HG03066 (cell line): ENCODE measurements at regions not wholly inside any gene's neighbourhood (a gene's known extent, or its start where the extent isn't known, plus 50 kb on each side); places are given as distances from the start of the nearest gene placed in this dataset.

ENCODE experiments used
- ATAC-seq: cut with Tn5 transposase; IDR thresholded peaks from one replicate; pipeline ENCODE4 v1.9.1; 2021; ENCODE audit warnings: low read depth; ENCODE audit not compliant: unreplicated experiment

DNA sequence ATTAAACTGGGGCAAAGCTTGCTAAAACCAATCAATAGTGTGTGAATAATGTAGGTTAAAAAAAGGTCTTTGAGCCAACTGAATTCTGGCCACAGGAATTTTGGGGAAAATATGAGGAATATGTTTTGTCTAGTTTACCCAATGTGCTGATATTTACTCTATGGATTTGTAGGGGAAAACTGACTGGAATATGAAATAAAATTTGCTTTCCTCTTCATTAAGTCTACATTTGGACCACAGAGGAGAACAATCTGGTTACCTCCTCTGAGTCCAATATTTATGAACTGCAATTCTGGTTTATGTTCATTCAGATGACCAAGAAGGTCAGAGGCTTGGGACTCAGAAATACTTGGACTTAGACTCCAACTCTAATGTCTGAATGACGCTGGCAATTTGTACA lies 1042.2 kb upstream of the CNTNAP5 start:
- no peak for ATAC-seq

DNA sequence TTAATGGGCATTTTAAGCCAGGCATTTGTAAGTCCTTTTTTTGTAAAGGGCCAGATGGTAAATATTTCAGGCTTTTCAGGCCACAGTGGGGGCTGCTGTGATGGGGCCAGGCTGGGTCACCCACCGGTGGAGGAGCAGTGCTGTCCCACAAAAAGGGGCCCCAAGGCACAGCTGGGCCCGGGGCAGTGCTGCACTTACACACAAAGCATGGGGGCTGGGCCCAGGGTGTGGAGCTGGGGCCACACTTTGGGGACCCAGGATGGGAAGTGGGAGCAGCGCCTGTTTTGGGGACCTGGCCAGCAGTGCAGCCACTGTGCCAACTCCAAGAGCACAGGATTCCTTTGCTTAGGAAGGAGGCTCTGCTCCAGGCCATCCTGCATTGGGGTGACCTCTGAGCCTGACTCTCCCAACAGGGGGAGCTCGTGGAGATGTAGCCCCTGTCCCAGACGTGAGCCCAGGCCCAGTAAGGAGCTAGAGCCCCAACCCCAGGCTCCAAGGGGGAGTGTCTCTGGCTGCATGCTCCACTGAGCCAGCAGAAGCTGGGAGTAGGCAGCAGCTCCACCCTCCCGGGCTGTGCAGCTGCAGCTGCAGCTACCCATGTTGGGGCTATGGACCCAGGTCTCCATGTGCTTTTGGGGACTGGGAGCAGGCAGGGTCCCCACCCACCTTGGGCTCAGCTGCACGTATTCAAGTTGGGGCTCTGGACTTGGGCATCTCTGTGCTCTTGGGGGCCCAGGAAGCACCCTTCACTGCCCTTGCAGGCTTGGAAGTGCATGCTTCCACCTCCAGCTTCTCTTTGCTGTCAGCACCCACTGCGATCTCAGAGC lies 1036.5 kb upstream of the CNTNAP5 start:
- ATAC-seq = no peak

DNA sequence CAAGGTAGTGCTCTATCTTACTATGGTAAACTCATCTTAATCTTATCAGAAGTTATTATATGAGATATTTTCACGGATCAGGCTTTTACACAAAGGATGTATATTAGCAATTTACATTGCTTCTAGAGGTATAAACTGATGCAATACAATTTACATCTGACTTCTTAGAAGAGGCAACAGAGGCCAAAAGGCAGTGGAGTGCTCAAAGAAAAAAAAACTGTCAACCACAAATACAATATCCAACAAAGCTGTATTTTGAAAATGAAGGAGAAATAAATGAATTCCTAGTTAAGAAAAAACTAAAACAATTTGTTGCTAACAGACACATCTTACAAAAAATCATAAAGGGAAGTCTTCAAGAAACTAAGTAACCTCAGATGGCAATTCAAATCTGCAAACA lies 1031.5 kb upstream of the CNTNAP5 start:
- ATAC-seq = no peak

DNA sequence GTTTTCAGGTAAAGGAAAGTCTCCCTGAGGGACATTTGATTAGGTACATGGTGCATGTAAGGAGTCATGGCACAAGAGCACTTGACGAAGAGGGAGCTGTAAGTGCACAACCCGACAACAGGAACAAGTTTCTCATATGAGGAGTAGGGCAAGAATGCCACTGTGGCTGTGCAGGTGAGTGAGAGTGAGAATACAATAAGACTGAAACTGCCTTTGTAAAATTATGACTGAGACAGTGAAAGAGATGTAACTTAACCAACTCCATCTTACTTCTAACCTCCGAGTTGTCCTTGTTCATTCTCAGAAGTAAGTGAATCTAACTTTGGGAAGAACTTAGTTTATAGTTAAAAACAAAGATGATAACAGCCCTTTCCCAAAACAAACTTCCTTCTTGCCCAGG lies 1025.8 kb upstream of the CNTNAP5 start:
- no peak for ATAC-seq

DNA sequence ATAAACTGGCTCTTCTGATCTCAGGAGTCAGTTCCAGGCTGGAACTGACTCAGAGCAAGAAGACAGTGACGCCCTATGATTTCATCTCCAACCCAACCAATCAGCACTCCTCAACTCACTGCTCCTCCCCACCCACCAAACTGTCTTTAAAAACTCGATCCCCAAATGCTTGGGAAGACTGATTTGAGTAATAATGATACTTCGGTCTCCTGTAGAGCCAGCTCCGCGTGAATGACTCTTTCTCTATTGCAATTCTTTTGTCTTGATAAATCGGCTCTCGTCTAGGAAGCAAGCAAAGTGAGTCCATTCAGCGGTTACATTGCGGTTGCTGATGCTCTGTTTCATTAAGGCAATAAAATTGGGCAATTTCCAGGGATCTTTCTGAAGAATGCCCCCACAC lies 1025.3 kb upstream of the CNTNAP5 start:
- no peak for ATAC-seq

DNA sequence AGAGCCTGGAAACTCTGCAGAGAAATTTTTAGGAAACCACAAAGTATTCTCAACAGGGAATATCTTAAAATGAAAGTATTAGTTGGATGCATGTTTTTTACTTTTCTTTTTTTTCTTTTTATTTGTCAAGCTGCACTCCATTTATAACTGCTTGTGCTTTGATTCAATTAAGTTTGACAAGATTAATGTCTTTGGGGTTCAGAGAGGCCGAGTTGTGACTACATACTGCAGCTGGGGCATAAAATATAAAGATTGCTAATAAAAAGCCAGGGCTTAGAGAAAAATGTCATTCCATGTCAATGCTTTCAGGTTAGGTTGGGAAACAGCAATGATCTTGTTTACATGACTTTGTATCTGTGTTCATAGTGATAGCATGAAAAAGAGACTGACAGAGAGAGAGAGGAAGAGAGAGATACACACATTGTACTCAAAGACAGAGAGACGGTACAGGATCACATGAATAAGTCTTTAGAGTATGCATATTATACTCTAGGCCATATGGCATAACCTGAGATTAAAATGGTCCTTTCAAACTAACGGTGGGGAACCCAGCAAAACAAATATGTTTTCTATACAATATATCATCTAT lies 1022.3 kb upstream of the CNTNAP5 start:
- no peak for ATAC-seq

DNA sequence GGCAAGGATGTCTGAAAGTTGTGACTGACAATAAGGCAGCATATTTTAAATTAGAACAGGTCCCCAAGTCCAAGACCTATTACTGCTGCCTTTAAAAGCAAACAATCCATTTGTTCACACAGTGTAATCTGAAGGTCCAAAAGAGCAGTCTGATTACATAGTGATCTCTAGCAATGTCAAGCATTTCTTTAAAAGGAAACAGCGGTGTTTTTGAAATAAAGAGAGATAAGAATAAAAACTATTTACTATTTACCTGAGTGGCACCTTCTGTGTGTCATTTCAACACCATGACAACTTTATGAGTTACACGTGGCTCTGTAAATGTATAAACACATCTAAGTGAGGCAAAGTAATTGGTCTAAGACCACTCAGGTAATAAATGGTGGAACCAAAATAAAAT lies 1009.9 kb upstream of the CNTNAP5 start:
- no peak for ATAC-seq

DNA sequence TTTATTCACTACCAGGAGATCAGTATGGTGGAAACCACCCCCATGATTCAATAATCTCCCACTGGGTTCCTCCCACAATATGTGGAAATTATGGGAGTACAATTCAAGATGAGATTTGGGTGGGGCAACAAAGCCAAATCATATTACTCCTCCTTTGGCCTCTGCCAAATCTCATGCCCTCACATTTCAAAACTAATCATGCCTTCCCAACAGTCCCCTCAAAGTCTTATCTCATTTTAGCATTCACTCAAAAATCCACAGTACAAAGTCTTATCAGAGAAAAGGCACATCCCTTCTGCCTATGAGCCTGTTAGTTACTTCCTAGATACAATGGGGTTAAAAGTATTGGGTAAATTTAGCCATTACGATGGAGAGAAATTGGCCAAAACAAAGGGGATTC lies 989.5 kb upstream of the CNTNAP5 start:
- no peak for ATAC-seq

DNA sequence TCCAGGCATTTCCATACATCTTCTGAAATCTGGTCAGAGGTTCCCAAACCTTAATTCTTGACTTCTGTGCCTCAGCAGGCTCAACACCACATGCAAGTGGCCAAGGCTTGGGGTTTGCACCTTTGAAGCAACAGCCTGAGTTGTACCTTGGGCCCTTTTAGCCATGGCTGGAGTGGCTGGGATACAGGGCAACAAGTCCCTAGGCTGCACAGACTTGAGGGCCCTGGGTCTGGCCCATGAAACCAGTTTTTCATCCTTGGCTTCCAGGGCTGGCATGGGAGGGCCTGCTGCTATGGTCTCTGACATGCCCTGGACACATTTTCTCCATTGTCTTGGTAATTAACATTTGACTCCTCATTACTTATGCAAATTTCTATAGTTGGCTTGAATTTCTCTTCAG lies 988.8 kb upstream of the CNTNAP5 start:
- no peak for ATAC-seq

DNA sequence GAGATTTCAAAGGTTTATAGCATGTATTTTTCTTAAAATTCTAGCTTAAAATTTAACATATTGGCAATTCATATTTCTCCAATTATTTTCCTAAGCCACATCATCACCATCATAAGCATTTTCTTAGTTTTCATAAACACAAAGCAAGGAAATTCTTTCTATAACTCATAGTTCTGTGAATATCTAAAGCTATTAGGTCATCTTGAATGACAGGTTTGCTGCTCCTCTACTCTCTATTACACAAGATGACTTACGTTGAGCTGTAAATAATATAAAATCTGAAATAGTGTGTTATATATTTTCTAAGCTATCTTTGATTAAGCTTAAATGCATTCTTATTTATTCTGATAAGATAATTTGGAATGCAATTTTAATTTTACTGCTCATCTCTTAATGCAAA lies 984.6 kb upstream of the CNTNAP5 start:
- ATAC-seq = no peak

DNA sequence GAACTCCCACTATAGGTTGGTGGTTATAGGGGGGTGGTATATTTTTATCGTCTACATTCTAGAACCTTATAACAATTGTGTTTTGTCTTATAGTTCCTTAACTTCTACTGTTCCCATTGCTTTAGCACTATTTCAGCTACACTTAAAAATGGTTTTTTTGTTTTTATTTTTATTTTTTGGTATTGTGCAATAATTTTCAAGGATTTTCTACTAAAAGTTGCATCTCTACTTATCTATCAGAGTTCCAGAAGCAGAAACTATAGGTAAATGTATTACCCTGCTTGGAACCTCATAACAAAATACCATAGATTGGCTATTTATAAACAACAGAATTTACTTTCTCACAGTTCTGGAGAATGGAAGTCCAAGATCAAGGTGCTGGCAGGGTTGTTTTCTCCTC lies 981.6 kb upstream of the CNTNAP5 start:
- no peak for ATAC-seq

DNA sequence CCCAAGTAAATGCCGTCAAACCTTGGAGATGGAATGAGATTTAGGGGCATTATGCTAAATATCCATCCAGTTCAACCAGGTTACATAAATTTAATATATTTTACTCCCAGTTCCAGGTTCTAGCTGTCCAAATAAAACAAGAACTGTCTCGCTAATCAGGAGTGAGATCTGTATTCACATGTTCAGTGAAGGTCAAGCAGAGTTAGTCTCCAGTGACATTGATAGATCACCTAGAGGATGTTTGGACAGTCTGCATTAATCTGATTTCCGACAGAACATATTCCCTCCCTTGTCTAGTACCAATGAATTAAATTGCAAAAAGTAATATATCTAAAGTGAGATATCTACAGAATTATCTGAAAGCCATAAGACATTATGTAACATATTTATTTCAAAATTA lies 979.4 kb upstream of the CNTNAP5 start:
- no peak for ATAC-seq

DNA sequence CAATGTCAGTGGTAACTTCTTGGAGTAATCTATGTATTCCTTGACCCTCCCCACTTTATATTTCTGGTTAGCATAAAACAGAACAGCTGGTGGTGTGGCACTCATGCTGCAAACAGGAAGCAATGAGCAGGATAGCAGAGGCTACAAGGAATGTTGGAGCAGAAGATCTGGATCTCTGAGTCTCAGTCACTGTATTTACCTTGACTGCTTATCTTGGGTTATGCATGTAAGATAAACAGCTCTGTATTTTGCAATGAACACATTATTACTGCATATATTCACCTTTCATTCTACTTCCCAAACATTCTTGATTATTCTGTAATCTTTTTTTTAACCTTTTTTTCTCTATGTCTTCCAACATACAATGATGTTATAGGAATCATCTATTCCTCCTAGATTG lies 977.9 kb upstream of the CNTNAP5 start:
- ATAC-seq = no peak

DNA sequence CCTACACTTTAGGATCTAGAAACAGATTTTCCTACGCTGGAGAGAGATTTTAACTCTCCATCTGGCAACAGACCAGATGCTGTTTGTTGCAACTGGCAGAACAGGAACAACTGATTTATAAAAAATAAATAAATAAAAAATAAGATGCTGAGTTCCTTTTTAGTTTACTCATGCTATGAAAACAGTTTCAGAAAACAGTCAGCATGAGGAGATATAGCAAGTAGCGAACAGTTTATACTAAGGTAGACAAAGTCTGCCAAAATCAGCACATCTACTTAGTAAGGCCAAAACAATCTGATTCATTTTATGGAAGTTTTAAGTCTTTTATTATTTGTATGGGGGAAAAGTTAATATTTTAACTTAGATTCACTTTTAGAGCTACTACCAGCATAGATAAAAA lies 974.0 kb upstream of the CNTNAP5 start:
- no peak for ATAC-seq

DNA sequence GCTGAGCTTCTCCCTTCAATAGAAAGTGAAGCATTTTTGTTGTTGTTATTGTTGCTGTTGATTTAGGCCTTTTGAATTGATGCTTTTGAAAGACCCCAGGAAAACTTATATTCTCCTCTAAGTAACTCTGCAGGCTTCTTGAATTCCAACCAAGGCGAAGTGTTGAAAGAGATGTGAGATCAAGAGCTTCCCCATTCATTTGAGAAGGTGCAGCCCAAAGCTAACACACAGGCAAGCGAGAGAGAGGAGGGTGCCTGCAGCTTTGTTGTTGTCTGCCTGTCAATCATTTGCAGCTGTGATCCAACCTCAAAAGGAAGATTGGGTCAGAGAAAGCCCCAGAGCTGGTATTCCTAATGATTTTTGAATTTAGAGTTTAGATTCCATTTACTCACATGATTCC lies 963.6 kb upstream of the CNTNAP5 start:
- no peak for ATAC-seq

DNA sequence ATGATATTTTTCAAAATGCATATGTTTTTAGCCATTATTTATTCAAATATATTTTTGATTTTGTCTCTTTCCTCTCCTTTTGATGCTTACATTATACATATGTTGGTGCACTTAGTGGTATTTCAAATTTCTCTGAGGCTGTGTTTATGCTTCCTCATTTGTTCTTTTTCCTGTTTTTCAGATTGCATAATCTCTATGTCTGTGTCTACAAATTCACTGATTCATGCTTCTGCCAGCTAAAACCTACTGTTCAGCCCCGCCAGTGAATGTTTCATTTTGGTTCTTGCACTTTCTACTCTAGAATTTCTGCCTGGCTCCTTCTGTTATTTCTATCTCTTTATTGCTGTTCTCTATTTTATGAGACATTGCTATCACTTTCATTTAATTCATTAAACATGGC lies 951.7 kb upstream of the CNTNAP5 start:
- no peak for ATAC-seq

DNA sequence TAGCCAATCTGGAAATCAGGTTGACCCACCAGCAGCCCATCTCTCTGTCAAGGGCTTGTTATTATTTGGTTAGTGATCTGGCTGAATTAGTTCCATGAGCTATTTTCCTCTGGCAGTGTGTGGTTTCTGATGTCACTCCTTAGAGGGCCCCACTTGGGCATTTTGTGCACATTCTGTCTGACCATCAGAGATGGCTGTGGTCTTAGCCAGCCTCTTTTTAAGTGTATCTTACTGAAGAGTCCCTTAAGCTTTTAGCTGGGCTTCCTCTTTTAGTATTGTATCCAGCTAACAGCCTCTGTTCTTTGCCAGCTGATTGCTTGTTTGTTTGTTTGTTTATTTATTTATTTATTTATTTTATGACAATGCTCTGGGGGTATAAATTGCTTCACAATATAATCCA lies 951.1 kb upstream of the CNTNAP5 start:
- ATAC-seq = no peak

DNA sequence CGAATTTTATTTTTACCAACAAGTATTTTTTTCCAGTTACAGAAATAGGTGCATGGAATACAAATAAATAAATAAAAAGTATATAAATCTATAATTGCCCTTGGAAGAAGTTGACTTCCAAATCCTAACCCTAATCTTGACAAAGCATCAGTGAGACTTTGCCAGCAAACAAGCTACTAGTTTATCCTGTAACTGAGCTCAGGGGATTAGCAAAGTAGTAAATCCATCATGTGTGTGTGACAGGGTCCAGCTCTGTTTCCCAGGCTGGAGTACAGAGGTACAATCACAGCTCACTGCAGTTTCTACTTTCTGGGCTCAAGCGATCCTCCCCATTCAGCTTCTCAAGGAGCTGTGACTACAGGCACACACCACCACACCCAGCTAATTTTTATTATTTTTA lies 948.0 kb upstream of the CNTNAP5 start:
- no peak for ATAC-seq

DNA sequence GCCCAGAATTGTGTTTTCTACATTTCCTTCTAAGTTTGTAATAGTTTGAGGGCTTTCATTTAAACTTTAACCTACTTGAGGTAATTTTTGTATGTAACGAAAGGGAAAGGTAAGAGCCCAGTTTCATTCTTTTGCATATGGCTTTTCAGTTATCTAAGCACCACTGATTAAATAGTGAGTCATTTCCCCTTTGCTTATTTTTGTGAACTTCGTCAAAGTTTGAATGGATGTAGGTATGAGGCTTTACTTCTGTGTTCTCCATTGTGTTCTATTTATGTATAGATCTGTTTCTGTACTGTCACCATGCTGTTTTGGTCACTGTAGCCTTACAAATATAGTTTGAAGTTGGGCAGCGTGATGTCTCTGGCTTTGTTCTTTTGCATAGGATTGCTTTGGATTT lies 944.8 kb upstream of the CNTNAP5 start:
- no peak for ATAC-seq

DNA sequence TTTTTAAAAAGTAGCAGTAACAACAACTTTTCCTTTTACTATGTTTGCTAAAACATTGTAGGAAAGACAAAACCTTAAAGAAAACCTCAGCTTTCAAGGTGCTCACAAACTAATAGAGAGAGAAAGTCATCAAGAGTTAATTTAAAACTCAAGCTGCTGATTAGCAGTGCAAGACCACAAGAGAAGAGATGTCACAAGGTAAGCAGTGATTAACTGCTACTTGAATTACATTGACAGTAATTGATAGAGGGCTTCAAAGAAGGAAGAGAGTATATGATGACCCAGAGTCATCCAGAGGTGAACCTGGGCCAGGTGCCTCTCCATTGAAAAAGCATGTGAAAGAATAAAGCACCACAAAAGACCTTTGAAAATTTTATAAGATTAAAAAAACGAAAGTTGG lies 939.6 kb upstream of the CNTNAP5 start:
- no peak for ATAC-seq

DNA sequence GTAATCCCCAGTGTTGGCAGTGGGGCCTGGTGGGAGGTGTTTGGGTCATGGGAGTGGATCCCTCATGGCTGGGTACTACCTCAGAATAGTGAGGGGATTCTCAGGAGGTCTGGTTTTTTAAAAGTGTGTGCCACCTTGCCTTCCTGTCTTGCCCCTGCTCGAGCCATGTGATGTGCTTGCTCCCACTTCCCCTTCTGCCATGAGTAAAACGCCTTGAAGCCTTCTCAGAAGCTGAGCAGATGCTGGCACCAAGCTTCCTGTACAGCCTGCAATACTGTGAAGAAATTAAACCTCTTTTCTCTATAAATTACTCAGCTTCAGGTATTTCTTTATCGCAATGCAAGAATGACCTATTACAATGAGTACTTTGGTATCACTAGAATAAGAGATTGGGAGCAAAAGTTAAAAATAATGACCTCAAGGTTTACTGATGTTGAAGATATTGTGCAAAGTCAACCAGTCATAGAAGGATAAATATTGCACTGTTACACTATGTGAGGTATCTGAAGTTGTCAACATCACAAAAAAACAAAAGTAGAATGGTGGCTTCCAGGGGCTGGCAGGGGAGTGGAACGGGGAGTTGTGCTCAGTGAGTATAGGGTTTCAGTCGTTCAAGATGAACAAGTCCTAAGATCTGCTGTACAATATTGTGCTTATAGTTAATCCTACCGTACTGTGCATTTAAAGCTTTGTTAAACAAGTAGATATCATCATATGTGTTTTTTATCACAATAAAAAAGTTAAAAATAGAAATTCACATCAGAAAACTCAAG lies 938.3 kb upstream of the CNTNAP5 start:
- no peak for ATAC-seq

DNA sequence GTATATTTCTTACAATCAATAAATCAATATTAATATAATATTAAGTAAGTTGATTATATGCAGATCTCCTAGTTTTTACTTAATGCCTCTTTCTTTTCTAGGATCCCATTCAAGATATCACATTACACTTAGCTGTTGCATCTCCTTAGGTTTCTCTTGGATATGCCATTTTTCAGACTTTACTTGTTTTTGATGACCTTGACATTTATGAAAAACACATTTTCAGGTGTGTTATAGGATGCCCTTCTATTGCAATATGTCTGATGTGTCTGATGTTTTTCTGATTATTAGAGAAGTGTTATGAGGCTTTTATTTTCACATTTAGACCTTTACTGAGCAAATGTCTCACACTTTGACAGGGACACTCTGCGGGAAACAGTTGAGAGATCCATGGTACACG lies 933.6 kb upstream of the CNTNAP5 start:
- no peak for ATAC-seq
